HG03135 (cell line): ENCODE measurements at regions not wholly inside any gene's neighbourhood (a gene's known extent, or its start where the extent isn't known, plus 50 kb on each side); places are given as distances from the start of the nearest gene placed in this dataset.

Experiments used
- ATAC-seq: cut with Tn5 transposase; IDR thresholded peaks from one replicate; pipeline ENCODE4 v1.9.1; 2021; ENCODE audit warnings: mild to moderate bottlenecking, moderate library complexity; ENCODE audit not compliant: unreplicated experiment

DNA sequence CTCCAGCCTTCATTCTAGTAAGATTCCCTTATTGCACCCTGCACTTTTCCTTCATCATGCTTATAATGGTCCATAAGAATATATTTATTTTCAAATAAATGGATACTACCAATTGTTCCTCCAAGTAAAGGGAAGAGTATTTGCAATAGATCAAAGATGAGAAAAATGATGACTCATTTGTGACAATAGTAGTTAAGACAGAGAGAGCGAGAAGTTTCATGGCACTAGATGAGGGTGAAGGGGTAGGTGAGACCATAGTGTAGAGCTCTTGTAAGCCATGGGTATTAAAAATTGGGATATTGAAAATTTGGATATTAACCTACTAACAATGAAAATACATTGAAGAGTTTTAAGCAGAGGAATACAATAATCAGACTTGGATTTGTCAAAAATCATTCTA lies 404.6 kb downstream of the EFNA5 start:
- ATAC-seq, result no peak

GRCh38 chr5:107265193-107265592 lies 405.5 kb downstream of the EFNA5 start:
- no peak for ATAC-seq

DNA sequence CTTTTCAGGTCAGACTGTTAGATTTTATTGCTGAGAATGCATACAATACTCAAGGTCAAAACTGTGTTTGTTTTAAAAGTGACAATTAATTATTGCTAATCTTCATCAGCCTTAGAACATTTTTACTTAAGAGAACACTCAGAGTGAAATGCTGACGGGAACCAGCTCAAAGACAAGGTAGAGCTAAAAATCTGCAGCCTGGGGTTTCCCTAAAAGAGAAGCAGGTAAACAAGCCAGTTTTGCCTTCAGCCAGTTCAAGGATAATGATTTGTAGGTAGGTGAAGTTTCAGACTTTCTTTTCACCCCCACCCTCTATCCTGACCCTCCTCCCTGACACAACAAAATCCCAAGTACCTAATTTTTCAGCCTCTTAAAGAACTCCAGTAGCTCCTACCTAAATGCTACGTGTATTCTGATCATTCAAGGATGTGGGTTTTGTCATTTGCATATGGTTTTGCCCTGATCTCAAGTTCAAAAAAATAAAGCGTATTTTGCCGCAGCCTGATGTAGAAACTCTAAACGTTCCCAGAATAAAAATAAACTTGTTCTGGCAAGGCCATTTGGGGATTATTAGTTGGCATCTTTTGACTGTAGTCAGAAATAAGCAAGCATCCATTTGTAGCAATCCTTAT lies 407.2 kb downstream of the EFNA5 start:
- ATAC-seq, result peak; percentile 69

- ATAC-seq, result no peak
Observed at GRCh38 chr5:107257885-107258520, 412.7 kb downstream of the EFNA5 start.

GRCh38 chr5:107254902-107255234 lies 415.9 kb downstream of the EFNA5 start:
- ATAC-seq, result no peak

DNA sequence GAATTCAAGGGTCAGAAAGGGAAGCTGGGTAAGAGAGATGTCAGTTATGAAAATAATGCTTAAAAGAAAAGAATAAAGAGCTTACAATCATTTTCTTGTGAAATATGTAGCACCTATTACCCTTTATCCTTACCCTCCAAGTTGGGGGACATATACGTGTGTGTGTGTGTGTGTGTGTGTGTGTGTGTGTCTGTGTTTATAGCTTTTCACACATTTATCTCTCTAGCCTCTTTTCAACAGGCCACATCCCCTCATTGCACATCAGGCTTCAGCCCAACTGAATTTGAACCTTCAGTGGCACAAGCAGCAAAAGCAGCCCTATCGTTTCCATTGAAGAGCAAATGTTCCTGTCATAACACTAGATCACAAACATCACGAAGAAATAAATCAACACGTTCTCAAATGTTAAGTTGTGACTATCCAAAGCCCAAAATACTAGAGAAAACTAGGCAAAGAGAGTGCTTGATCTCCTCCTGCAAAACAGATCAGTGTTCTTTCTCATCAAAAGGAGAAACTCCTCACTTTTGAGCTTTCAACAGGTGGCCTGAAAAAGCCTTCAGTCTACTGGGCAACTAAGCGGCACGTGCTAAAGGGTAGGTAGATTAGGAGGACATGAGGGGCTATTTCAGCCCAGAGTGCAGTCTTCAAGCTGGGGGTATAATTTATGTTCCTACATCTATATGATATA lies 416.4 kb downstream of the EFNA5 start:
- ATAC-seq, result no peak

- no peak for ATAC-seq
Observed at GRCh38 chr5:107253246-107253645, 417.5 kb downstream of the EFNA5 start.

DNA sequence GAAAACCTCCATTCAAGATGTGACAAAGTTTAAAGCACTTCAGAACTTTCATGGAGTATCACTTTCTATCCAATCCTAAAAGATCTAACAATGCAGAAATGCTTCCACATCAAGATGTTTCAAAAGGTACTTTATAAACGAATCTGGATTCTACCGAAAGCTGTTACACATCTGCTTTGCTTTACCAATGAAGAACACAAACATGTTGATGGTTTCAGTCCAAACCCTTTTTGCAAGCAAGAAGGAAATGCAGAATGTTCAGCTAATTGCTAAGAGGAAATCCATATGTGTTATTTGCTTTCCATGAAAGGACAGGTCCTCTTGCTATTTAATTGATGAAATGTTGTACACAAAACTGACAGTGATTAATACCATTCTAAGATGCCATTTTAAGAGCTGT lies 419.6 kb downstream of the EFNA5 start:
- ATAC-seq, result no peak

GRCh38 chr5:107248066-107248695 lies 422.6 kb downstream of the EFNA5 start:
- ATAC-seq, result no peak

DNA sequence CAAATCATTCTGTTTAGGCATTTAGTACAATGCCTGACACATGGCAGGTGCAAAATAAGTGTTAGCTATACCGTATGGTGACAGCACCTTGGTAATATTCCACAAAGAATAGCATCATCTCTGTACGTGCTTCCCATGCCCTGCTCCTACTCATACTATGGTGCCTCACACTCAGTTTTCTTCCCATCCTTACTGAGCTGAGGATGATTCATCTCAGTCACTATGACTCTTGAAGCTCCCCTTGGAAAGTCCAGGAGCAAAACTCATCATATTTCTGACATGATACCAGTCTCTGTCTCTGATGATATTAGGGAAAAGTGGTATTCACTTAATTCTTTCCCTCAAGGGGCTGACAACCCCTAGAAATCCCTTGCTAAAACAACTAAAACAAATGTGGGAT lies 423.3 kb downstream of the EFNA5 start:
- ATAC-seq, result no peak

- ATAC-seq, result no peak
Observed at GRCh38 chr5:107243220-107243579, 427.5 kb downstream of the EFNA5 start.

GRCh38 chr5:107242411-107243219 lies 428.1 kb downstream of the EFNA5 start:
- ATAC-seq, result no peak

GRCh38 chr5:107241841-107242240 lies 428.9 kb downstream of the EFNA5 start:
- ATAC-seq, result no peak

DNA sequence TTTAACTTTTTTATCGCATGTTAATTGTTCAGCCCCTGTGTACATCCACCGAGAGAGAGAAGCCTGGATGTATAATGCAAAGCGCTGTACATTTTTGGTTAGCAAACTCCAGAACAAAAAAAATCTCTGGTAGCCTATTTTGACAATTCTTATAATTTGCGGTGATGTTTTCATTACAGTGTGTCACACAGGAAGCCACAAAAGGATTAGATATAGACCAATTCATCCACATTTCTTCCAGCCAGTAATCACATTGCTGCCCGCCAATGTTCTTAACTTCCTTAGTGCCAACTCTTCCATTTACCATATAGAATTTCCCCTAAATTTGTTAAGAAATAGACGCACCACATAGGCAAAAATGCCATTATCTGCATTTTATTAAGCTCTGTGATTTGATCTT lies 435.6 kb downstream of the EFNA5 start:
- no peak for ATAC-seq

DNA sequence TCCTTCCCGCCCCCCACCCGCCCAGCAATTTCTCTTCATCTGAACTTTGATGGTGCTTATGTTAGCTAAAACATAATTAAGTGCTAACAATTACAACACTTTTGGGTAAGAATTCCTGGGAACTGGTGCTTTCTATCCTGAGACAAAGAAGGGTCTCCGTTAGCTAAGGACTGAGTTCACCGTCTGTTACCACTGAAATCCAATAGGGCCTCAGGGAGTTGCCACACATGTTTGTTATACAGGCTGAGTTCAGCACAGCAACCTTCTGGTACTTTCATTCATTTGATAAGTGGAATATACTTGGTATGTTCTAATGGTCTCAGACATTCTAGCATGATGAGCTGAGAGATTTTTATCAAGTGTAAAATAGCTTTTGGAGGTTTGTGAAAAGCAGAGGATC lies 437.9 kb downstream of the EFNA5 start:
- no peak for ATAC-seq

GRCh38 chr5:107232293-107232692 lies 438.4 kb downstream of the EFNA5 start:
- no peak for ATAC-seq

DNA sequence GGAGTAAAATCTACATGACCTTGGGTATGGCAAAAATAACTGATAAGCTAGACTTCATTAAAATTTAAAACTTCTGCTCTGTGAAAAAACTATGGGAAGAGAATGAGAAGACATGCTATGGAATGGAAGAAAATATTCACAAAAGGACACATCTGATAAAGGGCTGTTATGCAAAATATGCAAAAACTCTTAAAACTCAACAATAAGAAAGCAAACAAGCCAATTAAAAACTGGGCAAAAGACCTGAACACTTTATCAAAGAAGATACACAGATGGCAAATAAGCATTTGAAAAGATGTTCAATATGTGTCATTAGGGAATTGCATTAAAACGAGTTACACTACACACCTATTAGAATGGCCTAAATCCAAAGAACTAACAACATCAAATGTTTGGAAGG lies 439.5 kb downstream of the EFNA5 start:
- ATAC-seq, result no peak

- no peak for ATAC-seq
Observed at GRCh38 chr5:107230367-107230766, 440.4 kb downstream of the EFNA5 start.

DNA sequence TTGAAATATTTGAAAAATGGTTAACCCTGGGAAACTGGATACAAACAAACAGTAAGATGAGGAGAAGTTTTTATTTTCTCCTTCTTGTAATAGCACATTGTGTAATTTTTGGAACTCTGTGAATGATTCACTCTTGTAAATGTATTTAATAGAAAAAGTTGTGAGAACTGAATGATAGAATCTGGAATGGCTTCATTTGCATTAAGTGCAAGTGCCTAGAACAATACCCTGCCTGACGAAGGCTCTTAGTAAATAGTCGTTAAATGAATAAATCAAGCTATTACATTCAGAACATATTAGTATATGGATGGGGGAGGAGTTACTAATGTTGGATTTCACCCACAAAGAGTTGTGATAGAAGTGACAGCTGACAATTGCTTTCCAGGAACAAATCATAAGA lies 442.5 kb downstream of the EFNA5 start:
- no peak for ATAC-seq

- ATAC-seq, result no peak
Observed at GRCh38 chr5:107224272-107224671, 446.5 kb downstream of the EFNA5 start.

DNA sequence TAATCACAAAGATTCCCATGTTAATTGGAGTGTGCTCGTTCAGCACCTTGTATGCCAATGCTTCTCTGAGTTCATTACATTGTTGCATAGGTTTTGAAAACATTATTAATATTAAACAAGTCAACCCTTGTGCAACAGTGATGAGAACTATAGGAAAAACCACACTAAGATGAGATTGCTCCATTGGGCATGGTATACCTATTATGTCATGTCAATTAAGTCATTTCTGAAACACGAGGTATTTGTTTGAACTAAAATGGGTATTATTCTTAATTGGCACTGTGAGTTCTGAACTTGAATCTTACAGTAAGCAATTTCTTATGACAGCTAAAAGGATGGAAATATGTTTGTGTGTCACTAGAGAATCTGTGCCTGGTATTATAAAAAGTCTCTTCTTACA lies 447.7 kb downstream of the EFNA5 start:
- no peak for ATAC-seq
